ENCODE measurements at regions not wholly inside any gene's neighbourhood (a gene's known extent, or its start where the extent isn't known, plus 50 kb on each side); places are given as distances from the start of the nearest gene placed in this dataset.

DNA sequence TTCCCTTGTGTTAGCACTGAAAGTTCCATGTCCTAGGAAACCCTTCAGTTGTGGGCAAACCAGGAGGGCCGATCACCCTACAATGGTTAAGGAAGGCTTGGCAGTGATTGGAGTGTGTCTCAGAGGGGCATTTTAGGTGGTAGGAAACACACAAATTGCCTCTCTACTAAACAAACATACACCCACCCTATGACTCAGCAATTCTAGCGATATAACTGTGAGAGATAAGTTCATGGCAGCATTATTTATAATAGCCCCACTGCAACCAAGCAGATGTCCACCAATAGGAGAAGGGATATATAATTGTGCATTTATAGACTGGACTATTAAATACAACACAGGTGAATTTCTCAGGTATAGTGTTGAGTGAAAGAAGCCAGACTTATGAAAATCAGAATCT, 543.1 kb downstream of the UQCRFS1 start:
- no peak overlapping the region for H3K4me3 ChIP-seq
- no peak for DNase-seq
- no peaks in the 10 kb centered on the region for H3K27me3 ChIP-seq
- no peak overlapping the region for H3K27ac ChIP-seq
- no peaks in the 10 kb centered on the region for H3K9me3 ChIP-seq
- intact Hi-C loops (cut with DNase I), result no loop called here
- no peak overlapping the region for H3K9ac ChIP-seq (ENCODE audit: low read depth in 2 of 2, low read length in 2 of 2)
- H3K4me1 ChIP-seq, result no peaks in the 10 kb centered on the region
- H3K36me3 ChIP-seq, result no peaks in the 10 kb centered on the region
- TF ChIP-seq, protein P1, sequence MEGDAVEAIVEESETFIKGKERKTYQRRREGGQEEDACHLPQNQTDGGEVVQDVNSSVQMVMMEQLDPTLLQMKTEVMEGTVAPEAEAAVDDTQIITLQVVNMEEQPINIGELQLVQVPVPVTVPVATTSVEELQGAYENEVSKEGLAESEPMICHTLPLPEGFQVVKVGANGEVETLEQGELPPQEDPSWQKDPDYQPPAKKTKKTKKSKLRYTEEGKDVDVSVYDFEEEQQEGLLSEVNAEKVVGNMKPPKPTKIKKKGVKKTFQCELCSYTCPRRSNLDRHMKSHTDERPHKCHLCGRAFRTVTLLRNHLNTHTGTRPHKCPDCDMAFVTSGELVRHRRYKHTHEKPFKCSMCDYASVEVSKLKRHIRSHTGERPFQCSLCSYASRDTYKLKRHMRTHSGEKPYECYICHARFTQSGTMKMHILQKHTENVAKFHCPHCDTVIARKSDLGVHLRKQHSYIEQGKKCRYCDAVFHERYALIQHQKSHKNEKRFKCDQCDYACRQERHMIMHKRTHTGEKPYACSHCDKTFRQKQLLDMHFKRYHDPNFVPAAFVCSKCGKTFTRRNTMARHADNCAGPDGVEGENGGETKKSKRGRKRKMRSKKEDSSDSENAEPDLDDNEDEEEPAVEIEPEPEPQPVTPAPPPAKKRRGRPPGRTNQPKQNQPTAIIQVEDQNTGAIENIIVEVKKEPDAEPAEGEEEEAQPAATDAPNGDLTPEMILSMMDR (IDR thresholded peaks at IDR 0.05), result no peak

DNA sequence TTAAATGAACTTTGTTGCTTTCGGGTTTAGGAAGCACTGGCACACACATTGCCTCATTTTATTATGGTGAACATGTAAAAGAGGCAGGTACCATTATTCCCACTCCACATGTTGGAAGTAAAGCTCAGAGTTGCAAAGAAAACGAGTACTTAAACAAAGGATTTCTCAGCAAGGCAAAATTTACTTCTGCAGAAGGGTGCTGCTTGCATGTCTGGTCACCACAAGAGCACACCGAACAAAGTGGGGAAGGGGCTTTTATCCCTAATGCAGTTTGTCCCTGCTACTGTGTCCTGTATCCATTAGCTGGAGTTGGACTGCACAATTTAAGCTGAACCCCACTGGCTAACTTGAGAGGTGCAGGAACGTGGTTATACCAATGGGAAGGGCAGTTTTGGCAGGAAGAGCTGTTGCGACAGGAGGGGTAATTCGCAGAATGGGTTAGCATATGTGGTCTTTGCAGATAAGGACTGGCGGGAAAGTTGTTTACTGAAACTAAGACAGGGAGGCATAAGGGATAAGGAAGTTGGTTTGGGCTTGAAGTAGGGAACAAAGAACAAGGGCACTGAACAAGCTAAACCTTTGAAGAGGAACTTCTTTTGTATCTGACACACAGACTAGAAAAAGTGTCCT, 545.5 kb downstream of the UQCRFS1 start:
- H3K9me3 ChIP-seq, result no peaks in the 10 kb centered on the region
- H3K36me3 ChIP-seq, result no peaks in the 10 kb centered on the region
- DNase-seq, result no peak
- TF ChIP-seq, protein P1 (IDR thresholded peaks at IDR 0.05), result no peak
- H3K4me3 ChIP-seq, result no peak overlapping the region
- H3K27ac ChIP-seq, result no peak overlapping the region
- H3K27me3 ChIP-seq, result no peaks in the 10 kb centered on the region
- no peaks in the 10 kb centered on the region for H3K4me1 ChIP-seq
- intact Hi-C loops (cut with DNase I), result no loop called here
- no peak overlapping the region for H3K9ac ChIP-seq (ENCODE audit: low read depth in 2 of 2, low read length in 2 of 2)

DNA sequence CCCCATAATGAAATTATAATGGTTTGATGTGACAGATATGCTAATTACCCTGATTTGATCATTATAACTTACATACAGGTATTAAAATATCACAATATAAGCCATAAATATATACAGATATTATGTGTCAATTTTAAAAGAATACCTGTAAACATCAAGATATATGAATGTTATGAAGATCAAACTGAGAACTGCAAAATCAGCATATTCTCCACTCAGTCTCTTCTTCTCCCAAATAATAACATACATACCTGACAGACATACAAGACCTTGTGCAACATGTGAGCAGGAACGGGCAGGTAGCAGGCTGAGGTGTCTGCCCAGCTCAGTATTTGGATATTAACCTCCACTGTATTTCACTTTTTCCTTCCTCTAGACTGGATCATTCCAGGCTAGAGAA, 547.2 kb downstream of the UQCRFS1 start:
- no peaks in the 10 kb centered on the region for H3K27me3 ChIP-seq
- no peaks in the 10 kb centered on the region for H3K9me3 ChIP-seq
- intact Hi-C loops (cut with DNase I), result no loop called here

DNA sequence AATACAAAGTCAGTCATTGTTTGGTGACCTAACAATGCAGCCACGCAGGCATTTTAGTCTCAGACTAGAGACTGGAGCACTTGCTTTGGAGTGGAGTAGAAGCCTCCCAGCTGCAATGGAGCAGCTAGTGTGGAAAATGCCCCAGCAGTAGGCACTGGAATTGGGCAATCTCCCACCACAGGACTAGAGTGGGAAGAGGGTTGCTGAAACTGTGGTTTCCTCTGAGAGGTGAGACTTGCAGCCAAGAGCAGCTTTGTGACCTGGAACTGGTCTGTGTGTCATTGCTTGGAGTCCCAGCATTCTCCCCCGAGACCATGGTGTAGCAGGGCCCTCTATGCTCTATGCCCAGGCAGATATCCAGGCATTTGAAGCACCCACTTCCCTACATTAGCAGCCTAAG, 556.3 kb downstream of the UQCRFS1 start:
- Histone ChIP-seq H3K9ac (ENCODE audit: low read depth in 2 of 2, low read length in 2 of 2) (no peak overlapping the region), H3K27me3 (no peaks in the 10 kb centered on the region), H3K27ac (no peak overlapping the region), H3K4me1 (no peaks in the 10 kb centered on the region), H3K36me3 (no peaks in the 10 kb centered on the region), H3K4me3 (no peak overlapping the region), H3K9me3 (no peaks in the 10 kb centered on the region)
- no peak for DNase-seq
- TF ChIP-seq, protein P1 (IDR thresholded peaks at IDR 0.05), result no peak
- intact Hi-C loops (cut with DNase I), result no loop called here

More for the DNA sequence above, 547.2 kb downstream of the UQCRFS1 start:
- no peak for DNase-seq
- no peak overlapping the region for H3K27ac ChIP-seq
- no peak overlapping the region for H3K9ac ChIP-seq (ENCODE audit: low read depth in 2 of 2, low read length in 2 of 2)
- no peak overlapping the region for H3K4me3 ChIP-seq
- no peaks in the 10 kb centered on the region for H3K36me3 ChIP-seq
- TF ChIP-seq, protein P1 (IDR thresholded peaks at IDR 0.05), result no peak
- H3K4me1 ChIP-seq, result no peaks in the 10 kb centered on the region

DNA sequence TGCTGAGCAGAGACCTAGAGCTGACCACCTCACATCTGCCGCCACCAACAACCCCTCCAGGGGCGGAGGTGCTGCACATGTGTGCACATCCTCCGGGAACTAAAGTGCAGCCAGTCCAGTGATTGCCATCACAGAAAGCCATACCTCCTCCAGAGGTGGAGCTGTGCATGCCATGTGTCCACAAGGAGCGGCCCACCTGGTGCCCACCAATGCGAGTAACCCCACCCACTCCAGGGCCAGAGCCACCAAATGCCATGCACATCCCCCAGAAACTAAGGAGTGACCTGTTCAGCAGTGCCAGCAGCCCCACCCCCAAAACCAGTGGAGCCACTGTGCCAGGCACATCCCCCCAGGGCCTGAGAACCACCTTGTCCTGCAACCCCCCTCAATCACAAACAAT, 557.9 kb downstream of the UQCRFS1 start:
- Histone ChIP-seq H3K36me3 (no peaks in the 10 kb centered on the region), H3K27me3 (no peaks in the 10 kb centered on the region), H3K4me3 (no peak overlapping the region), H3K4me1 (no peaks in the 10 kb centered on the region), H3K9ac (ENCODE audit: low read depth in 2 of 2, low read length in 2 of 2) (no peak overlapping the region), H3K9me3 (no peaks in the 10 kb centered on the region), H3K27ac (no peak overlapping the region)
- TF ChIP-seq, protein P1 (IDR thresholded peaks at IDR 0.05), result no peak
- no peak for DNase-seq
- intact Hi-C loops (cut with DNase I), result no loop called here
